SK-N-SH treated with all-trans-retinoic acid at 6 μM for 48 hours (cell line): ENCODE measurements at regions not wholly inside any gene's neighbourhood (a gene's known extent, or its start where the extent isn't known, plus 50 kb on each side); places are given as distances from the start of the nearest gene placed in this dataset.

ENCODE experiments used
- ATAC-seq: fragments of 200-7000 bp; cut with Tn5 transposase; 3 replicates; pipeline ENCODE4 v1.9.1; 2020; ENCODE audit warnings: mild to moderate bottlenecking, moderate library complexity
- ARNTL ChIP-seq: fragments of 450-650 bp; formaldehyde crosslinking; IDR thresholded peaks from 2 replicates; pipeline ENCODE4 v1.5.0; 2020; ENCODE audit warnings: low read depth, mild to moderate bottlenecking, moderate library complexity, borderline replicate concordance
- CREB5 ChIP-seq: fragments of 250-450 bp; sonication (Bioruptor Pico); IDR thresholded peaks from 2 replicates; pipeline ENCODE4 v1.5.1; 2020; ENCODE audit warnings: low read depth, mild to moderate bottlenecking, moderate library complexity
- CSDC2 ChIP-seq: fragments of 250-450 bp; sonication (Bioruptor Pico); IDR thresholded peaks from 2 replicates; pipeline ENCODE4 v1.5.0; 2020; ENCODE audit warnings: mild to moderate bottlenecking, moderate library complexity
- CSRNP3 ChIP-seq: fragments of 250-450 bp; sonication (Bioruptor Pico); IDR thresholded peaks from 2 replicates; pipeline ENCODE4 v1.5.1; 2021; ENCODE audit warnings: mild to moderate bottlenecking, moderate library complexity
- GLIS3 ChIP-seq: fragments of 250-450 bp; sonication (Bioruptor Pico); IDR thresholded peaks from 2 replicates; pipeline ENCODE4 v1.5.0; 2020; ENCODE audit warnings: mild to moderate bottlenecking, moderate library complexity
- ISL1 ChIP-seq: fragments of 250-450 bp; sonication (Bioruptor Pico); IDR thresholded peaks from 2 replicates; pipeline ENCODE4 v2.1.2; 2022; ENCODE audit warnings: mild to moderate bottlenecking, moderate library complexity
- PATZ1 ChIP-seq: fragments of 250-450 bp; sonication (Bioruptor Pico); IDR thresholded peaks from 2 replicates; pipeline ENCODE4 v1.8.0; 2020; ENCODE audit warnings: mild to moderate bottlenecking, moderate library complexity, borderline replicate concordance
- POU6F1 ChIP-seq: fragments of 250-450 bp; sonication (Bioruptor Pico); IDR thresholded peaks from 2 replicates; pipeline ENCODE4 v1.8.0; 2021; ENCODE audit warnings: low read depth, mild to moderate bottlenecking, moderate library complexity, borderline replicate concordance
- PPARA ChIP-seq: fragments of 250-450 bp; sonication (Bioruptor Pico); IDR thresholded peaks from 2 replicates; pipeline ENCODE4 v1.5.0; 2020; ENCODE audit warnings: mild to moderate bottlenecking, borderline replicate concordance
- RARB ChIP-seq: fragments of 250-450 bp; sonication (Bioruptor Pico); IDR thresholded peaks from 2 replicates; pipeline ENCODE4 v1.8.0; 2021; ENCODE audit warnings: mild to moderate bottlenecking, moderate library complexity
- SNAI2 ChIP-seq: fragments of 250-450 bp; sonication (Bioruptor Pico); IDR thresholded peaks from 2 replicates; pipeline ENCODE4 v1.5.0; 2020; ENCODE audit warnings: mild to moderate bottlenecking, moderate library complexity
- TCF4 ChIP-seq: fragments of 250-450 bp; sonication (Bioruptor Pico); IDR thresholded peaks from 2 replicates; pipeline ENCODE4 v1.8.0; 2021; ENCODE audit warnings: mild to moderate bottlenecking, moderate library complexity, borderline replicate concordance
- TOX ChIP-seq: fragments of 250-450 bp; sonication (Bioruptor Pico); IDR thresholded peaks from 2 replicates; pipeline ENCODE4 v1.8.0; 2021; ENCODE audit warnings: mild to moderate bottlenecking, moderate library complexity, borderline replicate concordance
- TSHZ2 ChIP-seq: fragments of 250-450 bp; sonication (Bioruptor Pico); IDR thresholded peaks from 2 replicates; pipeline ENCODE4 v1.5.0; 2020; ENCODE audit warnings: mild to moderate bottlenecking, moderate library complexity
- ZC3H10 ChIP-seq: fragments of 250-450 bp; sonication (Bioruptor Pico); IDR thresholded peaks from 2 replicates; pipeline ENCODE4 v1.5.1; 2021; ENCODE audit warnings: mild to moderate bottlenecking, moderate library complexity
- ZFP3 ChIP-seq: fragments of 250-450 bp; sonication (Bioruptor Pico); IDR thresholded peaks from 2 replicates; pipeline ENCODE4 v1.5.0; 2020; ENCODE audit warnings: mild to moderate bottlenecking, moderate library complexity
- ZFP30 ChIP-seq: fragments of 450-650 bp; formaldehyde crosslinking; IDR thresholded peaks from 2 replicates; pipeline ENCODE4 v1.5.0; 2022; ENCODE audit warnings: mild to moderate bottlenecking, moderate library complexity
- ZNF565 ChIP-seq: fragments of 450-650 bp; formaldehyde crosslinking; conservative IDR thresholded peaks from 2 replicates; pipeline ENCODE4 v1.5.0; 2020; ENCODE audit warnings: low read depth, mild to moderate bottlenecking, moderate library complexity
- ZNF70 ChIP-seq: fragments of 450-650 bp; formaldehyde crosslinking; IDR thresholded peaks from 2 replicates; pipeline ENCODE4 v1.5.0; 2020; ENCODE audit warnings: mild to moderate bottlenecking, moderate library complexity

- TF ChIP-seq PATZ1 (CRISPR knock-in tag) (no peak), GLIS3 (CRISPR knock-in tag) (no peak), TOX (CRISPR knock-in tag) (no peak), CREB5 (CRISPR knock-in tag) (no peak), SNAI2 (CRISPR knock-in tag) (no peak), ISL1 (CRISPR knock-in tag) (no peak), ZC3H10 (no peak), TSHZ2 (CRISPR knock-in tag) (no peak), ZFP3 (CRISPR knock-in tag) (no peak), ZNF70 (CRISPR knock-in tag) (no peak), CSDC2 (CRISPR knock-in tag) (no peak), CSRNP3 (CRISPR knock-in tag) (no peak), ZFP30 (no peak), ARNTL (CRISPR knock-in tag) (no peak), PPARA (CRISPR knock-in tag) (no peak), ZNF565 (CRISPR knock-in tag) (no peak), RARB (CRISPR knock-in tag) (no peak), TCF4 (CRISPR knock-in tag) (no peak)
- no peak for ATAC-seq
These were observed 82.2 kb upstream of the SLCO6A1 start for GRCh38 chr5:102581011-102581410.

GRCh38 chr5:102582696-102583095 is 83.9 kb upstream of the SLCO6A1 start:
- TF ChIP-seq POU6F1 (CRISPR knock-in tag): no peak
- TF ChIP-seq GLIS3 (CRISPR knock-in tag): no peak
- TF ChIP-seq TOX (CRISPR knock-in tag): no peak
- TF ChIP-seq CREB5 (CRISPR knock-in tag): no peak
- TF ChIP-seq PPARA (CRISPR knock-in tag): no peak
- TF ChIP-seq RARB (CRISPR knock-in tag): no peak
- no peak for TF ChIP-seq ARNTL (CRISPR knock-in tag)
- no peak for TF ChIP-seq TCF4 (CRISPR knock-in tag)
- no peak for TF ChIP-seq CSRNP3 (CRISPR knock-in tag)
- TF ChIP-seq, all 23 proteins: peak for 0
- ATAC-seq: no peak
